PC-3 (cell line): ENCODE measurements at regions not wholly inside any gene's neighbourhood (a gene's known extent, or its start where the extent isn't known, plus 50 kb on each side); places are given as distances from the start of the nearest gene placed in this dataset.

Experiments
- ATAC-seq: fragments of 200-7000 bp; cut with Tn5 transposase; 2 replicates; pipeline ENCODE4 v1.9.1; 2020; ENCODE audit warnings: mild to moderate bottlenecking, moderate library complexity
- BruUV-seq: library from RNA; stranded (reverse); fragments of 400-500 nt; replicated peaks from 2 replicates; lab custom pipeline; 2021; lab: Mats Ljungman, UMichigan
- CTCF ChIA-PET: fragments of 300-600 bp; sonication (Branson Sonifier 250); formaldehyde crosslinking; loops from one replicate; lab custom pipeline; 2022; ENCODE audit warnings: antibody characterized with exemption; lab: Charles Lee
- POLR2A ChIA-PET: fragments of 300-600 bp; sonication (Branson Sonifier 250); formaldehyde crosslinking; loops from one replicate; lab custom pipeline; 2022; ENCODE audit warnings: antibody characterized with exemption; ENCODE audit not compliant: unreplicated experiment; lab: Charles Lee
- DNase-seq: peaks from one replicate; pipeline ENCODE4 v3.0.0-alpha.2; 2015
- H2AFZ ChIP-seq: fragments of 300-600 bp; sonication (generic); 2 replicates; pipeline ENCODE4 v1.6.0; 2016; ENCODE audit warnings: antibody characterized with exemption, low read length
- H3F3A ChIP-seq: fragments of 300-600 bp; sonication (generic); one replicate; pipeline ENCODE4 v1.6.0; 2017; ENCODE audit warnings: antibody characterized with exemption, low read length, control low read depth, mild to moderate bottlenecking; ENCODE audit not compliant: unreplicated experiment
- H3K27ac ChIP-seq: fragments of 300-600 bp; sonication (generic); 2 replicates; pipeline ENCODE4 v1.5.1; 2016; ENCODE audit warnings: mild to moderate bottlenecking, low read length
- H3K27me3 ChIP-seq: fragments of 300-600 bp; sonication (generic); 2 replicates; pipeline ENCODE4 v1.6.1; 2016; ENCODE audit warnings: low read length, mixed read lengths
- H3K36me3 ChIP-seq: fragments of 300-600 bp; sonication (generic); 2 replicates; pipeline ENCODE4 v1.6.1; 2016; ENCODE audit warnings: low read depth, mixed run types, low read length, mixed read lengths
- H3K4me1 ChIP-seq: fragments of 300-600 bp; sonication (generic); 2 replicates; pipeline ENCODE4 v1.5.1; 2016; ENCODE audit warnings: low read length; ENCODE audit not compliant: insufficient read depth
- H3K4me2 ChIP-seq: fragments of 300-600 bp; sonication (generic); 2 replicates; pipeline ENCODE4 v1.6.0; 2016; ENCODE audit warnings: low read length
- H3K4me3 ChIP-seq: fragments of 300-600 bp; sonication (generic); 2 replicates; pipeline ENCODE4 v1.5.1; 2016; ENCODE audit warnings: mild to moderate bottlenecking, low read length, mixed read lengths
- H3K79me2 ChIP-seq: fragments of 300-600 bp; sonication (generic); 2 replicates; pipeline ENCODE4 v1.6.1; 2017; ENCODE audit warnings: low read length, mixed read lengths
- H3K9ac ChIP-seq: fragments of 300-600 bp; sonication (generic); 2 replicates; pipeline ENCODE4 v1.6.0; 2016; ENCODE audit warnings: mild to moderate bottlenecking, low read length
- H3K9me2 ChIP-seq: fragments of 300-600 bp; sonication (generic); replicated peaks from 2 replicates; pipeline ENCODE4 v1.6.1; 2016; ENCODE audit warnings: mixed run types, low read length, mixed read lengths
- H3K9me3 ChIP-seq: fragments of 300-600 bp; sonication (generic); 2 replicates; pipeline ENCODE4 v1.6.1; 2016; ENCODE audit warnings: low read length, mixed read lengths
- H4K20me1 ChIP-seq: fragments of 300-600 bp; sonication (generic); 2 replicates; pipeline ENCODE4 v1.6.1; 2016; ENCODE audit warnings: low read length, mixed read lengths
- CTCF ChIP-seq: fragments of 300-600 bp; sonication (generic); conservative IDR thresholded peaks from 2 replicates; pipeline ENCODE4 v1.5.1; 2017; ENCODE audit warnings: antibody characterized with exemption, low read depth, mild to moderate bottlenecking, low read length
- EZH2 ChIP-seq: fragments of 300-600 bp; sonication (generic); IDR thresholded peaks from one replicate; pipeline ENCODE4 v1.6.1; 2017; ENCODE audit warnings: antibody characterized with exemption, mild to moderate bottlenecking, low read length; ENCODE audit not compliant: unreplicated experiment
- EZH2phosphoT487 ChIP-seq: fragments of 300-600 bp; sonication (generic); IDR thresholded peaks from 2 replicates; pipeline ENCODE4 v1.6.1; 2018; ENCODE audit warnings: mild to moderate bottlenecking, antibody characterized with exemption, low read length, borderline replicate concordance
- intact Hi-C: fragments of 100-400 bp; cut with micrococcal nuclease; formaldehyde crosslinking; loops from 2 replicates; pipeline ENCODE4 v1.9.0; 2023

GRCh38 chr12:105852496-105852895 is 286.3 kb downstream of the NUAK1 start:
- H3K4me2 ChIP-seq = no peak overlapping the region
- no peak overlapping the region for H3K9ac ChIP-seq
- no peaks in the 10 kb centered on the region for H3K36me3 ChIP-seq
- H3K79me2 ChIP-seq = no peaks in the 10 kb centered on the region
- intact Hi-C loops = no loop called here
- H3K27me3 ChIP-seq = no peaks in the 10 kb centered on the region
- ChIA-PET CTCF (no interaction called here), POLR2A (no interaction called here)
- BruUV-seq = no TSS peak
- ATAC-seq (no peak), DNase-seq (no peak)
- no peak for TF ChIP-seq CTCF
- TF ChIP-seq EZH2 = no peak
- no peak for TF ChIP-seq EZH2phosphoT487
- no peak overlapping the region for H3K4me3 ChIP-seq
- no peak overlapping the region for H2AFZ ChIP-seq
- H4K20me1 ChIP-seq = no peaks in the 10 kb centered on the region
- H3K9me2 ChIP-seq = no peaks in the 10 kb centered on the region
- no peaks in the 10 kb centered on the region for H3K9me3 ChIP-seq
- H3K4me1 ChIP-seq = no peaks in the 10 kb centered on the region
- no peak overlapping the region for H3K27ac ChIP-seq
- H3F3A ChIP-seq = no peaks in the 10 kb centered on the region

- Histone ChIP-seq H3K9me3 (no peaks in the 10 kb centered on the region), H3K4me3 (no peak overlapping the region), H3K27me3 (no peaks in the 10 kb centered on the region), H3K27ac (no peak overlapping the region), H3K4me1 (no peaks in the 10 kb centered on the region), H3K9ac (no peak overlapping the region), H2AFZ (no peak overlapping the region), H4K20me1 (no peaks in the 10 kb centered on the region), H3K36me3 (no peaks in the 10 kb centered on the region), H3K9me2 (no peaks in the 10 kb centered on the region), H3K79me2 (no peaks in the 10 kb centered on the region), H3K4me2 (no peak overlapping the region), H3F3A (no peaks in the 10 kb centered on the region)
- ChIA-PET POLR2A (no interaction called here), CTCF (no interaction called here)
- no TSS peak for BruUV-seq
- intact Hi-C loops = no loop called here
- DNase-seq = no peak
- ATAC-seq = no peak
- no peak for TF ChIP-seq CTCF
Measured at GRCh38 chr12:105852951-105853350, 285.8 kb downstream of the NUAK1 start.

GRCh38 chr12:105854071-105854470 is 284.7 kb downstream of the NUAK1 start:
- ChIA-PET POLR2A (no interaction called here), CTCF (interaction anchor here (0.7 kb wide), 1 partner anchor 61 kb away, joined by 3 read pairs; no protein-coding TSS in a partner anchor)
- H3K79me2 ChIP-seq = no peaks in the 10 kb centered on the region
- ATAC-seq (no peak), DNase-seq (no peak)
- H3K9me3 ChIP-seq = no peaks in the 10 kb centered on the region
- no peak overlapping the region for H2AFZ ChIP-seq
- H3K9me2 ChIP-seq = no peaks in the 10 kb centered on the region
- no peaks in the 10 kb centered on the region for H3K4me1 ChIP-seq
- no peak overlapping the region for H3K4me2 ChIP-seq
- H3K9ac ChIP-seq = no peak overlapping the region
- TF ChIP-seq EZH2phosphoT487 (no peak), CTCF (no peak), EZH2 (no peak)
- H4K20me1 ChIP-seq = no peaks in the 10 kb centered on the region
- no TSS peak for BruUV-seq
- H3F3A ChIP-seq = no peaks in the 10 kb centered on the region
- H3K4me3 ChIP-seq = no peak overlapping the region
- H3K36me3 ChIP-seq = no peaks in the 10 kb centered on the region
- H3K27ac ChIP-seq = no peak overlapping the region
- intact Hi-C loops = no loop called here
- no peaks in the 10 kb centered on the region for H3K27me3 ChIP-seq
